Liver (tissue), 3 donors: ENCODE measurements at regions not wholly inside any gene's neighbourhood (a gene's known extent, or its start where the extent isn't known, plus 50 kb on each side); places are given as distances from the start of the nearest gene placed in this dataset.

ENCODE experiments used
- FOXA1 ChIP-seq: IDR thresholded peaks from 2 replicates; pipeline ENCODE4 v1.6.1; 2016; ENCODE audit warnings: antibody characterized with exemption
- JUND ChIP-seq, 2 donors: IDR thresholded peaks; 2 replicates each; pipeline ENCODE4 v1.6.1; 2016; ENCODE audit warnings: antibody characterized with exemption in 2 of 2
- ZBTB33 ChIP-seq: IDR thresholded peaks from 2 replicates; pipeline ENCODE4 v1.6.1; 2016; ENCODE audit warnings: antibody characterized with exemption
- TF ChIP-seq, protein P1 (sequence below): fragments of 150-350 bp; IDR thresholded peaks from 2 replicates; pipeline ENCODE4 v1.5.1; 2017; ENCODE audit warnings: improper control_type of control experiment, low read depth, low read length; ENCODE audit not compliant: missing input control
- TF ChIP-seq, protein P2 (sequence below): IDR thresholded peaks from 2 replicates; pipeline ENCODE4 v1.6.1; 2016; ENCODE audit warnings: antibody characterized with exemption
- donor health status: healthy.
- donor health status: healthy.

DNA sequence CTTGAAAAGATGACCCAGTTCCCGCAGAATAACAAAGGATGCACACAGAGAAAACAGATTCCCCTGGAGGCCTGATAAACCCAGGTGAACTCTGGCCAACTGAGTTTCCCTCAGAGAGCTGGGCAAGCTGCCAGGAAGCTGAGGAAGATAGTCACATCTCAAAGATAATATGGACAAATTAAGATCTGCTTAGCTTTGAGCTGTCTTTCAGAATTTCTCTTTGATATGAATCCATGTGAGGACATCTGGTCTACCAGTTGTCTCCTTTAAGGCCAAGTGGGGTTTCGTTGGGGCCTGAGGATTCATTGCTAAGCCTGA lies 59.5 kb downstream of the ID4 start:
- TF ChIP-seq, protein P1, sequence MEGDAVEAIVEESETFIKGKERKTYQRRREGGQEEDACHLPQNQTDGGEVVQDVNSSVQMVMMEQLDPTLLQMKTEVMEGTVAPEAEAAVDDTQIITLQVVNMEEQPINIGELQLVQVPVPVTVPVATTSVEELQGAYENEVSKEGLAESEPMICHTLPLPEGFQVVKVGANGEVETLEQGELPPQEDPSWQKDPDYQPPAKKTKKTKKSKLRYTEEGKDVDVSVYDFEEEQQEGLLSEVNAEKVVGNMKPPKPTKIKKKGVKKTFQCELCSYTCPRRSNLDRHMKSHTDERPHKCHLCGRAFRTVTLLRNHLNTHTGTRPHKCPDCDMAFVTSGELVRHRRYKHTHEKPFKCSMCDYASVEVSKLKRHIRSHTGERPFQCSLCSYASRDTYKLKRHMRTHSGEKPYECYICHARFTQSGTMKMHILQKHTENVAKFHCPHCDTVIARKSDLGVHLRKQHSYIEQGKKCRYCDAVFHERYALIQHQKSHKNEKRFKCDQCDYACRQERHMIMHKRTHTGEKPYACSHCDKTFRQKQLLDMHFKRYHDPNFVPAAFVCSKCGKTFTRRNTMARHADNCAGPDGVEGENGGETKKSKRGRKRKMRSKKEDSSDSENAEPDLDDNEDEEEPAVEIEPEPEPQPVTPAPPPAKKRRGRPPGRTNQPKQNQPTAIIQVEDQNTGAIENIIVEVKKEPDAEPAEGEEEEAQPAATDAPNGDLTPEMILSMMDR: no peak
- TF ChIP-seq ZBTB33 (no peak), FOXA1 (no peak), JUND (IDR thresholded peaks at IDR 0.05) (no peak)
- TF ChIP-seq, protein P2, sequence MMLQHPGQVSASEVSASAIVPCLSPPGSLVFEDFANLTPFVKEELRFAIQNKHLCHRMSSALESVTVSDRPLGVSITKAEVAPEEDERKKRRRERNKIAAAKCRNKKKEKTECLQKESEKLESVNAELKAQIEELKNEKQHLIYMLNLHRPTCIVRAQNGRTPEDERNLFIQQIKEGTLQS: no peak
